Esophagus muscularis mucosa (tissue), 3 donors: ENCODE measurements at regions not wholly inside any gene's neighbourhood (a gene's known extent, or its start where the extent isn't known, plus 50 kb on each side); places are given as distances from the start of the nearest gene placed in this dataset.

Experiments used
- CTCF ChIP-seq, 3 experiments: fragments of 200-600 bp in 2 of 3; fragments of 450-650 bp in 1 of 3; sonication (generic) in 2 of 3; IDR thresholded peaks; one replicate each; pipeline ENCODE4 v1.5.1; 2017 to 2019; ENCODE audit warnings: antibody characterized with exemption in 3 of 3, mild to moderate bottlenecking in 2 of 3, moderate library complexity in 1 of 3
- POLR2AphosphoS5 ChIP-seq, 2 donors: sonication (generic); formaldehyde crosslinking; IDR thresholded peaks; one replicate each; pipeline ENCODE4 v1.6.1; 2017; ENCODE audit warnings: antibody characterized with exemption in 2 of 2

GRCh38 chr10:8356283-8356682, 301.8 kb downstream of the GATA3 start:
- TF ChIP-seq POLR2AphosphoS5 (IDR thresholded peaks at IDR 0.05) (no peak), CTCF (IDR thresholded peaks at IDR 0.05) (no peak)
